IPS DF 6.9 (cell line): ENCODE measurements at regions not wholly inside any gene's neighbourhood (a gene's known extent, or its start where the extent isn't known, plus 50 kb on each side); places are given as distances from the start of the nearest gene placed in this dataset.
"Not testable (repeated sequence)": the region's sequence is repeated elsewhere in the genome, so short reads cannot be mapped to it uniquely, and the experiment has no call there.

Experiments
- DNase-seq: peaks from one replicate; pipeline ENCODE4 v3.0.0-alpha.2; 2013; ENCODE audit warnings: low read depth, low spot score
- H3K27ac ChIP-seq: one replicate; pipeline ENCODE4 v1.5.1; 2013; ENCODE audit warnings: low read length, control low read depth
- H3K27me3 ChIP-seq: 2 replicates; pipeline ENCODE4 v1.6.1; 2013; ENCODE audit warnings: mild to moderate bottlenecking, low read length; ENCODE audit not compliant: control insufficient read depth, insufficient read depth
- H3K36me3 ChIP-seq: 2 replicates; pipeline ENCODE4 v1.6.1; 2013; ENCODE audit warnings: low read length; ENCODE audit not compliant: control insufficient read depth, insufficient read depth
- H3K4me1 ChIP-seq: 2 replicates; pipeline ENCODE4 v1.6.1; 2013; ENCODE audit warnings: low read length; ENCODE audit not compliant: control insufficient read depth, insufficient read depth
- H3K4me3 ChIP-seq: 2 replicates; pipeline ENCODE4 v1.5.1; 2013; ENCODE audit warnings: mild to moderate bottlenecking, low read length
- H3K9me3 ChIP-seq: 2 replicates; pipeline ENCODE4 v1.6.1; 2013; ENCODE audit warnings: low read length, inconsistent platforms; ENCODE audit not compliant: control insufficient read depth, insufficient read depth
- WGBS: extraction: QIAGEN DNeasy Blood & Tissue Kit; methylation state at CpG from one replicate; pipeline ENCODE4 v1.1.7; 2013; ENCODE audit warnings: mixed read lengths, missing lambda C conversion rate; ENCODE audit not compliant: insufficient read length, insufficient coverage; 5-methylcytosine and 5-hydroxymethylcytosine counted together

GRCh38 chr3:33940149-33940548, 141.7 kb downstream of the PDCD6IP start:
- H3K27ac ChIP-seq: no peak overlapping the region
- H3K4me3 ChIP-seq: no peak overlapping the region
- no peaks in the 10 kb centered on the region for H3K27me3 ChIP-seq
- no CpG with 5 or more reads among the region's 5 CpGs for WGBS
- DNase-seq: no peak
- no peaks in the 10 kb centered on the region for H3K36me3 ChIP-seq
- peaks cover 2% of the 10 kb centered on the region; the same call in 1 of the 2 replicates for H3K4me1 ChIP-seq
- H3K9me3 ChIP-seq: no peaks in the 10 kb centered on the region

- no peak overlapping the region for H3K27ac ChIP-seq
- DNase-seq: no peak
- H3K36me3 ChIP-seq: no peaks in the 10 kb centered on the region
- no peaks in the 10 kb centered on the region for H3K9me3 ChIP-seq
- peaks cover 2% of the 10 kb centered on the region; the same call in 1 of the 2 replicates for H3K4me1 ChIP-seq
- no peaks in the 10 kb centered on the region for H3K27me3 ChIP-seq
- H3K4me3 ChIP-seq: no peak overlapping the region
- no CpG with 5 or more reads among the region's 4 CpGs for WGBS
These were observed 142.3 kb downstream of the PDCD6IP start for GRCh38 chr3:33940736-33941135.

- H3K27me3 ChIP-seq: no peaks in the 10 kb centered on the region
- no peak for DNase-seq
- no peaks in the 10 kb centered on the region for H3K36me3 ChIP-seq
- H3K4me1 ChIP-seq: peaks cover 2% of the 10 kb centered on the region; the same call in 1 of the 2 replicates
- no peak overlapping the region for H3K27ac ChIP-seq
- H3K4me3 ChIP-seq: no peak overlapping the region
- H3K9me3 ChIP-seq: no peaks in the 10 kb centered on the region
- no CpG with 5 or more reads among the region's 1 CpG for WGBS
These were observed 143.4 kb downstream of the PDCD6IP start for GRCh38 chr3:33941804-33942203.

GRCh38 chr3:33942483-33943150, 144.2 kb downstream of the PDCD6IP start:
- H3K36me3 ChIP-seq: no peaks in the 10 kb centered on the region
- 100% methylated on average over 1 of the region's 4 CpGs for WGBS
- peaks cover 2% of the 10 kb centered on the region; the same call in 1 of the 2 replicates for H3K4me1 ChIP-seq
- no peak for DNase-seq
- no peaks in the 10 kb centered on the region for H3K9me3 ChIP-seq
- H3K27ac ChIP-seq: no peak overlapping the region
- H3K4me3 ChIP-seq: no peak overlapping the region
- H3K27me3 ChIP-seq: no peaks in the 10 kb centered on the region

- H3K36me3 ChIP-seq: no peaks in the 10 kb centered on the region
- H3K27ac ChIP-seq: no peak overlapping the region
- DNase-seq: no peak
- H3K27me3 ChIP-seq: no peaks in the 10 kb centered on the region
- no peak overlapping the region for H3K4me3 ChIP-seq
- peaks cover 2% of the 10 kb centered on the region; the same call in 1 of the 2 replicates for H3K4me1 ChIP-seq
- H3K9me3 ChIP-seq: no peaks in the 10 kb centered on the region
These were observed 144.8 kb downstream of the PDCD6IP start for GRCh38 chr3:33943277-33943676.

GRCh38 chr3:33946612-33947011, 148.2 kb downstream of the PDCD6IP start:
- not testable (repeated sequence) for H3K36me3 ChIP-seq, H3K27me3 ChIP-seq, H3K4me1 ChIP-seq, DNase-seq, H3K4me3 ChIP-seq, H3K27ac ChIP-seq, H3K9me3 ChIP-seq

GRCh38 chr3:33947272-33948195, 149.1 kb downstream of the PDCD6IP start:
- WGBS: no CpG with 5 or more reads among the region's 4 CpGs
- H3K4me3 ChIP-seq: no peak overlapping the region
- no peak overlapping the region for H3K27ac ChIP-seq
- H3K36me3 ChIP-seq: no peaks in the 10 kb centered on the region
- no peaks in the 10 kb centered on the region for H3K4me1 ChIP-seq
- H3K9me3 ChIP-seq: no peaks in the 10 kb centered on the region
- no peaks in the 10 kb centered on the region for H3K27me3 ChIP-seq
- DNase-seq: no peak

- H3K9me3 ChIP-seq: no peaks in the 10 kb centered on the region
- no peaks in the 10 kb centered on the region for H3K36me3 ChIP-seq
- DNase-seq: no peak
- WGBS: no CpG with 5 or more reads among the region's 1 CpG
- H3K4me3 ChIP-seq: no peak overlapping the region
- no peaks in the 10 kb centered on the region for H3K27me3 ChIP-seq
- no peaks in the 10 kb centered on the region for H3K4me1 ChIP-seq
- H3K27ac ChIP-seq: no peak overlapping the region
These were observed 150.6 kb downstream of the PDCD6IP start for GRCh38 chr3:33949074-33949473.

GRCh38 chr3:33954956-33955355, 156.5 kb downstream of the PDCD6IP start:
- Histone ChIP-seq H3K4me1 (no peaks in the 10 kb centered on the region), H3K27ac (no peak overlapping the region), H3K27me3 (no peaks in the 10 kb centered on the region), H3K9me3 (no peaks in the 10 kb centered on the region), H3K4me3 (no peak overlapping the region), H3K36me3 (no peaks in the 10 kb centered on the region)
- no peak for DNase-seq
- WGBS: no CpG with 5 or more reads among the region's 3 CpGs

- H3K9me3 ChIP-seq: no peaks in the 10 kb centered on the region
- no peaks in the 10 kb centered on the region for H3K4me1 ChIP-seq
- no peak overlapping the region for H3K4me3 ChIP-seq
- no CpG with 5 or more reads among the region's 2 CpGs for WGBS
- DNase-seq: no peak
- H3K36me3 ChIP-seq: no peaks in the 10 kb centered on the region
- H3K27me3 ChIP-seq: no peaks in the 10 kb centered on the region
- H3K27ac ChIP-seq: no peak overlapping the region
These were observed 157.8 kb downstream of the PDCD6IP start for GRCh38 chr3:33956206-33956605.
